ENCODE measurements at regions not wholly inside any gene's neighbourhood (a gene's known extent, or its start where the extent isn't known, plus 50 kb on each side); places are given as distances from the start of the nearest gene placed in this dataset.

GRCh38 chr1:199163670-199164069 lies 524.8 kb downstream of the PTPRC start (continued):
- TF ChIP-seq TSHZ2 (CRISPR knock-in tag; IDR thresholded peaks at IDR 0.05) (no peak), ZFP3 (CRISPR knock-in tag; IDR thresholded peaks at IDR 0.05) (no peak), RARB (CRISPR knock-in tag; IDR thresholded peaks at IDR 0.05) (no peak), ZNF8 (CRISPR knock-in tag; IDR thresholded peaks at IDR 0.05) (no peak), ESRRG (CRISPR knock-in tag; IDR thresholded peaks at IDR 0.05) (no peak), ZNF565 (CRISPR knock-in tag; conservative IDR thresholded peaks at IDR 0.05; ENCODE audit: low read depth) (no peak), ARNTL (CRISPR knock-in tag; IDR thresholded peaks at IDR 0.05; ENCODE audit: borderline replicate concordance, low read depth) (no peak)

- no peak for ATAC-seq
- TF ChIP-seq ZNF565 (CRISPR knock-in tag; conservative IDR thresholded peaks at IDR 0.05; ENCODE audit: low read depth), result no peak
- no peak for TF ChIP-seq ISL1 (CRISPR knock-in tag; IDR thresholded peaks at IDR 0.05)
- TF ChIP-seq TCF4 (CRISPR knock-in tag; IDR thresholded peaks at IDR 0.05; ENCODE audit: borderline replicate concordance), result no peak
- TF ChIP-seq OSR1 (CRISPR knock-in tag; IDR thresholded peaks at IDR 0.05), result no peak
- TF ChIP-seq TSHZ2 (CRISPR knock-in tag; IDR thresholded peaks at IDR 0.05), result no peak
- TF ChIP-seq BACH2 (CRISPR knock-in tag; IDR thresholded peaks at IDR 0.05; ENCODE audit: borderline replicate concordance), result no peak
- TF ChIP-seq POU6F1 (CRISPR knock-in tag; IDR thresholded peaks at IDR 0.05; ENCODE audit: borderline replicate concordance, low read depth), result no peak
- TF ChIP-seq CSDC2 (CRISPR knock-in tag; IDR thresholded peaks at IDR 0.05), result no peak
- TF ChIP-seq ZFP30 (CRISPR knock-in tag; IDR thresholded peaks at IDR 0.05), result no peak
- no peak for TF ChIP-seq ZC3H10 (CRISPR knock-in tag; IDR thresholded peaks at IDR 0.05)
- no peak for TF ChIP-seq ZNF8 (CRISPR knock-in tag; IDR thresholded peaks at IDR 0.05)
- TF ChIP-seq ESRRG (CRISPR knock-in tag; IDR thresholded peaks at IDR 0.05), result no peak
- TF ChIP-seq SNAI2 (CRISPR knock-in tag; IDR thresholded peaks at IDR 0.05), result no peak
These were observed 528.6 kb downstream of the PTPRC start for GRCh38 chr1:199167460-199167859.

GRCh38 chr1:199168888-199169585 lies 530.2 kb downstream of the PTPRC start:
- no peak for ATAC-seq
- TF ChIP-seq ESRRG (CRISPR knock-in tag; IDR thresholded peaks at IDR 0.05) (no peak), ZNF70 (CRISPR knock-in tag; IDR thresholded peaks at IDR 0.05) (no peak), ZFP30 (CRISPR knock-in tag; IDR thresholded peaks at IDR 0.05) (no peak), GLIS3 (CRISPR knock-in tag; IDR thresholded peaks at IDR 0.05) (no peak), ZNF565 (CRISPR knock-in tag; conservative IDR thresholded peaks at IDR 0.05; ENCODE audit: low read depth) (no peak), SNAI2 (CRISPR knock-in tag; IDR thresholded peaks at IDR 0.05) (no peak), ZC3H10 (CRISPR knock-in tag; IDR thresholded peaks at IDR 0.05) (no peak), CSRNP3 (CRISPR knock-in tag; IDR thresholded peaks at IDR 0.05) (no peak), PPARA (CRISPR knock-in tag; IDR thresholded peaks at IDR 0.05; ENCODE audit: borderline replicate concordance) (no peak), TOX (CRISPR knock-in tag; IDR thresholded peaks at IDR 0.05; ENCODE audit: borderline replicate concordance) (no peak), TSHZ2 (CRISPR knock-in tag; IDR thresholded peaks at IDR 0.05) (no peak), RARB (CRISPR knock-in tag; IDR thresholded peaks at IDR 0.05) (no peak), CSDC2 (CRISPR knock-in tag; IDR thresholded peaks at IDR 0.05) (no peak), BACH2 (CRISPR knock-in tag; IDR thresholded peaks at IDR 0.05; ENCODE audit: borderline replicate concordance) (no peak), ARNTL (CRISPR knock-in tag; IDR thresholded peaks at IDR 0.05; ENCODE audit: borderline replicate concordance, low read depth) (no peak), POU6F1 (CRISPR knock-in tag; IDR thresholded peaks at IDR 0.05; ENCODE audit: borderline replicate concordance, low read depth) (no peak), TCF4 (CRISPR knock-in tag; IDR thresholded peaks at IDR 0.05; ENCODE audit: borderline replicate concordance) (no peak), ISL1 (CRISPR knock-in tag; IDR thresholded peaks at IDR 0.05) (no peak)
